ENCODE measurements at regions not wholly inside any gene's neighbourhood (a gene's known extent, or its start where the extent isn't known, plus 50 kb on each side); places are given as distances from the start of the nearest gene placed in this dataset.

DNA sequence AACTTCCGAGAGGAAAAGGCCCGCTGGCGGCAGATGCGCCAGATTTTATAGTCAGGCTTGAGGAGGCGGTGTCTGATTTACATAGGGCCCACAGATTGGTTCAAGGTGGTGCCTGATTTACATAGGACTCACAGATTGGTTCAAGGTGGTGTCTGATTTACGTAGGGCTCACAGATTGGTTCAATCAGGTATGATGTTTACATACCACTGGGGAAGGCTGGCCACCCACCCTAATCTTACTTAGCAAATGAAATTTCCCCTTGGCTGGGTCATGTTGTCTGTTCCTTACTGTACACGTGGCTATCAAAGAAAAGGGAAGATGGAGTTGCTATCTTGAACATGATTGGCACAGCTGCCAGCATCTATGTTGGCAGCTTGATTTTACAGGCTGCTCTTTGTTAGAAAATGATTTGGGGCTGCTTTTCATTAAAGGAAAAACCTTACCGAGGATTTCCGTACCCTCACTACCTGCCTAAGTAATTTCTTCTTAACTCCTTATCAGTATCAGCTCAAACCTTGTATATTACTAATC, 96.3 kb downstream of the SETD4 start:
- Histone ChIP-seq H3K36me3 (ENCODE audit: control insufficient read depth, low read length) (no peaks in the 10 kb centered on the region), H3K9me2 (replicated peaks; ENCODE audit: control insufficient read depth, low read length) (no peaks in the 10 kb centered on the region), H3K4me2 (ENCODE audit: low read length) (no peak overlapping the region), H3F3A (ENCODE audit: control insufficient read depth, insufficient read depth) (no peaks in the 10 kb centered on the region), H3K27me3 (ENCODE audit: control insufficient read depth, low read length) (no peaks in the 10 kb centered on the region), H3K27ac (ENCODE audit: low read depth, low read length) (no peak overlapping the region), H4K20me1 (ENCODE audit: control insufficient read depth, insufficient read depth, low read depth, low read length) (no peaks in the 10 kb centered on the region), H3K4me1 (ENCODE audit: control insufficient read depth, low read length) (no peaks in the 10 kb centered on the region), H3K9me3 (ENCODE audit: control insufficient read depth, insufficient read depth, low read length) (no peaks in the 10 kb centered on the region), H3K4me3 (ENCODE audit: low read length) (no peak overlapping the region), H3K79me2 (ENCODE audit: control insufficient read depth, low read length) (no peaks in the 10 kb centered on the region)
- TF ChIP-seq, protein P1, sequence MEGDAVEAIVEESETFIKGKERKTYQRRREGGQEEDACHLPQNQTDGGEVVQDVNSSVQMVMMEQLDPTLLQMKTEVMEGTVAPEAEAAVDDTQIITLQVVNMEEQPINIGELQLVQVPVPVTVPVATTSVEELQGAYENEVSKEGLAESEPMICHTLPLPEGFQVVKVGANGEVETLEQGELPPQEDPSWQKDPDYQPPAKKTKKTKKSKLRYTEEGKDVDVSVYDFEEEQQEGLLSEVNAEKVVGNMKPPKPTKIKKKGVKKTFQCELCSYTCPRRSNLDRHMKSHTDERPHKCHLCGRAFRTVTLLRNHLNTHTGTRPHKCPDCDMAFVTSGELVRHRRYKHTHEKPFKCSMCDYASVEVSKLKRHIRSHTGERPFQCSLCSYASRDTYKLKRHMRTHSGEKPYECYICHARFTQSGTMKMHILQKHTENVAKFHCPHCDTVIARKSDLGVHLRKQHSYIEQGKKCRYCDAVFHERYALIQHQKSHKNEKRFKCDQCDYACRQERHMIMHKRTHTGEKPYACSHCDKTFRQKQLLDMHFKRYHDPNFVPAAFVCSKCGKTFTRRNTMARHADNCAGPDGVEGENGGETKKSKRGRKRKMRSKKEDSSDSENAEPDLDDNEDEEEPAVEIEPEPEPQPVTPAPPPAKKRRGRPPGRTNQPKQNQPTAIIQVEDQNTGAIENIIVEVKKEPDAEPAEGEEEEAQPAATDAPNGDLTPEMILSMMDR (IDR thresholded peaks at IDR 0.05; ENCODE audit: low read depth, low read length, poor library complexity, severe bottlenecking) = no peak
- no peak for TF ChIP-seq EZH2phosphoT487 (IDR thresholded peaks at IDR 0.05; ENCODE audit: borderline replicate concordance, low read length)

DNA sequence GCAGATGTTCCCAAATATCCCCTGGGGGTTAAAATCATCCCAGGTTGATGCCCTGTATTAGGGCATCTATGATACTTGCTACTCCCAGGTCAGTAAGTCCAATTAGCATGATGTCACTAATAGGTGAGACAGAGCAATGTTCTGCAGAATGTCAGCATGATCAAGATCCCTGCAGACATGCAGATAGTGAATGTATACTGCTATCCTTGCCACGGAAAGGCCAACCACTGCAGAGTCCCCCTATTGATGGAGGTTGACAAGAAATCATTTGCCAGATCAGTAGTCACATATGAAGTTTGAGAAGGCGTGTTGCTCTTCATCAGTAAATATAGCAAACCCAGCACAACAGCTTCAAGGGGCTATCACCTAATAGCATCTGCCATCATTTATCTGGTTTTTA, 97.4 kb downstream of the SETD4 start:
- TF ChIP-seq EZH2phosphoT487 (IDR thresholded peaks at IDR 0.05; ENCODE audit: borderline replicate concordance, low read length) = no peak
- TF ChIP-seq, protein P1 (IDR thresholded peaks at IDR 0.05; ENCODE audit: low read depth, low read length, poor library complexity, severe bottlenecking) = no peak
- Histone ChIP-seq H3F3A (ENCODE audit: control insufficient read depth, insufficient read depth) (no peaks in the 10 kb centered on the region), H3K4me3 (ENCODE audit: low read length) (no peak overlapping the region), H4K20me1 (ENCODE audit: control insufficient read depth, insufficient read depth, low read depth, low read length) (no peaks in the 10 kb centered on the region), H3K36me3 (ENCODE audit: control insufficient read depth, low read length) (no peaks in the 10 kb centered on the region), H3K4me2 (ENCODE audit: low read length) (no peak overlapping the region), H3K4me1 (ENCODE audit: control insufficient read depth, low read length) (no peaks in the 10 kb centered on the region), H3K9me3 (ENCODE audit: control insufficient read depth, insufficient read depth, low read length) (no peaks in the 10 kb centered on the region), H3K9me2 (replicated peaks; ENCODE audit: control insufficient read depth, low read length) (no peaks in the 10 kb centered on the region), H3K27ac (ENCODE audit: low read depth, low read length) (no peak overlapping the region), H3K27me3 (ENCODE audit: control insufficient read depth, low read length) (no peaks in the 10 kb centered on the region), H3K79me2 (ENCODE audit: control insufficient read depth, low read length) (no peaks in the 10 kb centered on the region)

DNA sequence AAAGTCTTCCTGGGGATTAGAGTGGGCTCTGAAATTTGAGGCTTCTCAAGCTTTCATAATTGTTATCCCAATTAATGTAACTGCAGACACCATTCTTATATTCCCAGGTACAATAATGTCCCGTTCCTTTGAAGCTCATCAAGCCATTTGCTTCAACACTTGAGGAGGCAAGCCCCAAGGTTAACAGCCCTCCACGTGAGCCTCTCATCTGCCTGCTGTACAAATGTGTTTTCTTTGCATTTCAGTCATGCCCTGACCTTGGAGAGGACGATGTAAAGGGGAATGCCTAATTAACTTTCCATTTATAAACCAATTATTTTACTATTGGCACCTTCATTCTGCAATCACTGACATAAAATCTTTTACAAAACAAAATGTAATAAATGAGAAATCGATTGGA, 106.3 kb downstream of the SETD4 start:
- Histone ChIP-seq H3K4me1 (ENCODE audit: control insufficient read depth, low read length) (no peaks in the 10 kb centered on the region), H3K9me3 (ENCODE audit: control insufficient read depth, insufficient read depth, low read length) (no peaks in the 10 kb centered on the region), H4K20me1 (ENCODE audit: control insufficient read depth, insufficient read depth, low read depth, low read length) (no peaks in the 10 kb centered on the region), H3K27me3 (ENCODE audit: control insufficient read depth, low read length) (no peaks in the 10 kb centered on the region; the same call in 1 of the 2 replicates), H3F3A (ENCODE audit: control insufficient read depth, insufficient read depth) (no peaks in the 10 kb centered on the region), H3K9me2 (replicated peaks; ENCODE audit: control insufficient read depth, low read length) (no peaks in the 10 kb centered on the region), H3K79me2 (ENCODE audit: control insufficient read depth, low read length) (no peaks in the 10 kb centered on the region), H3K4me3 (ENCODE audit: low read length) (no peak overlapping the region), H3K4me2 (ENCODE audit: low read length) (no peak overlapping the region), H3K27ac (ENCODE audit: low read depth, low read length) (no peak overlapping the region), H3K36me3 (ENCODE audit: control insufficient read depth, low read length) (no peaks in the 10 kb centered on the region)
- no peak for TF ChIP-seq EZH2phosphoT487 (IDR thresholded peaks at IDR 0.05; ENCODE audit: borderline replicate concordance, low read length)
- TF ChIP-seq, protein P1 (IDR thresholded peaks at IDR 0.05; ENCODE audit: low read depth, low read length, poor library complexity, severe bottlenecking) = no peak

Data from DOHH2 (cell line).